OCI-LY1 (cell line): ENCODE measurements at regions not wholly inside any gene's neighbourhood (a gene's known extent, or its start where the extent isn't known, plus 50 kb on each side); places are given as distances from the start of the nearest gene placed in this dataset.

Experiments used
- EZH2 ChIP-seq: fragments of 200-600 bp; sonication (generic), shearing (Covaris generic); IDR thresholded peaks from 2 replicates; pipeline ENCODE4 v1.8.0; 2017; ENCODE audit warnings: borderline replicate concordance, mixed run types, mild to moderate bottlenecking, antibody characterized with exemption, low read length, moderate library complexity, mixed read lengths
- TF ChIP-seq, protein P1 (sequence below): fragments of 200-600 bp; sonication (generic), shearing (Covaris generic); IDR thresholded peaks from 2 replicates; pipeline ENCODE4 v1.5.1; 2017; ENCODE audit warnings: mild to moderate bottlenecking, antibody characterized with exemption, low read length, moderate library complexity, mixed read lengths

DNA sequence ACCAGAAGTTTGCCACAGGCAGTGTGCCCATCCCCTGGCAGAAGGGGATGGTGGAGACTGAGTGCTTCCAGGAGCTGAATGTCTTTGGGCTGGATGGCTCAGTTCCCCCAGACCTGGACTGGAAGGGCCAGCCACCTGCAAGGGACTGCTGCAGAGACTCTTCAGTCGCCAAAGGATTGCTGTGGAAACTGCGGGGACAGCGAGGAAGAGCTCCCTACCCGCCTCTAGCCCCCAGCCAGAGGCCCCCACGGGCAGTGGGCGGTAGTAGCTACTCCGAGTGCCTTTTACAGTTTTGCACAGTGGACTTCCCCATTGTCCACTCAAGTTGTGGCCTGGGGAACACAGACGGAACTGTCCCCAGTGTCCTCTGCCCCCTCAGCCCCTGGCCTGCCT lies 138.5 kb downstream of the ZDHHC20 start:
- TF ChIP-seq, protein P1, sequence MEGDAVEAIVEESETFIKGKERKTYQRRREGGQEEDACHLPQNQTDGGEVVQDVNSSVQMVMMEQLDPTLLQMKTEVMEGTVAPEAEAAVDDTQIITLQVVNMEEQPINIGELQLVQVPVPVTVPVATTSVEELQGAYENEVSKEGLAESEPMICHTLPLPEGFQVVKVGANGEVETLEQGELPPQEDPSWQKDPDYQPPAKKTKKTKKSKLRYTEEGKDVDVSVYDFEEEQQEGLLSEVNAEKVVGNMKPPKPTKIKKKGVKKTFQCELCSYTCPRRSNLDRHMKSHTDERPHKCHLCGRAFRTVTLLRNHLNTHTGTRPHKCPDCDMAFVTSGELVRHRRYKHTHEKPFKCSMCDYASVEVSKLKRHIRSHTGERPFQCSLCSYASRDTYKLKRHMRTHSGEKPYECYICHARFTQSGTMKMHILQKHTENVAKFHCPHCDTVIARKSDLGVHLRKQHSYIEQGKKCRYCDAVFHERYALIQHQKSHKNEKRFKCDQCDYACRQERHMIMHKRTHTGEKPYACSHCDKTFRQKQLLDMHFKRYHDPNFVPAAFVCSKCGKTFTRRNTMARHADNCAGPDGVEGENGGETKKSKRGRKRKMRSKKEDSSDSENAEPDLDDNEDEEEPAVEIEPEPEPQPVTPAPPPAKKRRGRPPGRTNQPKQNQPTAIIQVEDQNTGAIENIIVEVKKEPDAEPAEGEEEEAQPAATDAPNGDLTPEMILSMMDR = no peak
- TF ChIP-seq EZH2 = no peak
